ENCODE measurements at regions not wholly inside any gene's neighbourhood (a gene's known extent, or its start where the extent isn't known, plus 50 kb on each side); places are given as distances from the start of the nearest gene placed in this dataset.

DNA sequence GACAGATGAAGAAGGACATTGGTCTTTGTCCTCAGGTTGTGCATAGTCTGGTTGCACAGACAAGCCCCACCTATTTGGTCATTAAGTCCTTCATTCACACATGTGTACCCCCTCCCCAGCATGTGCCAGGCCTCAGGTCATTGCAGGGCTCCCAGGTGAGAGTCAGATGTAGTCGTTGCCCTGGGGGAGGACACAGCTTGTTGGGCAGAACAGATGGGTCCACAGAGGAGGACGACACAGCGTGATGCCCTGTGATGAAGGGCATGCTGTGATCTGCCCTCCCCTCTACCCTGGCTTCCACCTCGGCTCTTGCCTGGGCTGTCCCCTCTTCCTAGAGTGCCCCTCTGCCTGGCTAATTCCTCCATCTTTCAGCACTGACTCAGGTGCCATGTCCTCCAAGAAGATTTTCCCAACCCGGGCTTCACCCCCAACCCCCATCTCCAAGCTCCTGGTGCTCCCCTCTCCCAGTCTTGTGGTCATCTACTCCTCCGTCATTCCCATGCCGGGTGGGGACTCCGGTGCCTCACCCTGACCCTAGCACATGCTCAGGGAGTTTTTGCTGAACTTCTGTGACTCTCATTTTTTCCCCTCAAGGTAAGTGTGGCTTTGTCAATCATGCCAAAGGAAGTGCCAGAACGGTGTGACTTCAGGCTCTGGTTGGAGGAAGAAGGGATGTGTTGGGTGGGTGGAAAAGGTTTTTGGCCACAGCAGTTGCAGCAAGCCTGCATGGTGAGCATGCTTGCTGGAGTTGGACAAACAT lies 220.5 kb downstream of the FOXD2 start:
- no peak overlapping the region for H3K9ac ChIP-seq (ENCODE audit: low read length in 3 of 3)
- intact Hi-C loops (cut with DNase I), result no loop called here
- H3K4me3 ChIP-seq (ENCODE audit: low read length in 3 of 3), result no peak overlapping the region
- no peaks in the 10 kb centered on the region for H3K9me3 ChIP-seq (ENCODE audit: control insufficient read depth in 2 of 3, insufficient read depth in 1 of 3, low read length in 3 of 3)
- DNase-seq (peak in 1 of 5 donors; percentile 28), FAIRE-seq (no peak)
- H3K4me1 ChIP-seq (ENCODE audit: control insufficient read depth in 2 of 3, insufficient read depth in 2 of 3, low read depth in 1 of 3, low read length in 3 of 3), result peaks cover 0 to 8% (median 2%) of the 10 kb centered on the region in 3 donors
- no peak overlapping the region for H3K27ac ChIP-seq (ENCODE audit: low read depth in 2 of 2, low read length in 2 of 2)
- H3K27me3 ChIP-seq (ENCODE audit: control insufficient read depth, insufficient read depth, low read length), result no peaks in the 10 kb centered on the region
- TF ChIP-seq, protein P1, sequence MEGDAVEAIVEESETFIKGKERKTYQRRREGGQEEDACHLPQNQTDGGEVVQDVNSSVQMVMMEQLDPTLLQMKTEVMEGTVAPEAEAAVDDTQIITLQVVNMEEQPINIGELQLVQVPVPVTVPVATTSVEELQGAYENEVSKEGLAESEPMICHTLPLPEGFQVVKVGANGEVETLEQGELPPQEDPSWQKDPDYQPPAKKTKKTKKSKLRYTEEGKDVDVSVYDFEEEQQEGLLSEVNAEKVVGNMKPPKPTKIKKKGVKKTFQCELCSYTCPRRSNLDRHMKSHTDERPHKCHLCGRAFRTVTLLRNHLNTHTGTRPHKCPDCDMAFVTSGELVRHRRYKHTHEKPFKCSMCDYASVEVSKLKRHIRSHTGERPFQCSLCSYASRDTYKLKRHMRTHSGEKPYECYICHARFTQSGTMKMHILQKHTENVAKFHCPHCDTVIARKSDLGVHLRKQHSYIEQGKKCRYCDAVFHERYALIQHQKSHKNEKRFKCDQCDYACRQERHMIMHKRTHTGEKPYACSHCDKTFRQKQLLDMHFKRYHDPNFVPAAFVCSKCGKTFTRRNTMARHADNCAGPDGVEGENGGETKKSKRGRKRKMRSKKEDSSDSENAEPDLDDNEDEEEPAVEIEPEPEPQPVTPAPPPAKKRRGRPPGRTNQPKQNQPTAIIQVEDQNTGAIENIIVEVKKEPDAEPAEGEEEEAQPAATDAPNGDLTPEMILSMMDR (IDR thresholded peaks at IDR 0.05; ENCODE audit: borderline replicate concordance, extremely low read depth, insufficient read depth), result no peak
- no peaks in the 10 kb centered on the region for H3K36me3 ChIP-seq (ENCODE audit: control insufficient read depth in 2 of 3, insufficient read depth in 3 of 3, low read length in 3 of 3)

DNA sequence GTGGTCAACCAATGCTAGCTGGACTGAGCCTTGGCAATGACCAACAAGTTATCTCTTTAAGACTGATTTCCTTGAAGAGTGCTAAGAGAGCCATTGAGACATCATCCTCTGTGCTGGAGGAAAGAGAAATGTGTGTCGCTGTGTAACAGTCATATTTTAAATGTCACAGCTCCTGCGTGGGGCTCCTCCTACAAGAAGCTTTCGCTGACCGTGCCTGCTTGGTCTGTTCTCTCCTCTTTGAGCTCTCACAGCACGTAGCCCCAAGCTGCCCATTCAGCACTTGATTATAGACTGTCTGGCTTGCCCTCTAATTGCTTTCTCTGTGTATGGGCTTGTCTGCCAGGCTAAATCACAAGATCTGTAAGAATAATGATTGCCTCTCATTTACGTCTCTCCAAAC lies 221.3 kb downstream of the FOXD2 start:
- Histone ChIP-seq H3K36me3 (ENCODE audit: control insufficient read depth in 2 of 3, insufficient read depth in 3 of 3, low read length in 3 of 3) (no peaks in the 10 kb centered on the region), H3K4me1 (ENCODE audit: control insufficient read depth in 2 of 3, insufficient read depth in 2 of 3, low read depth in 1 of 3, low read length in 3 of 3) (peaks cover 0 to 8% (median 2%) of the 10 kb centered on the region in 3 donors), H3K4me3 (ENCODE audit: low read length in 3 of 3) (no peak overlapping the region), H3K9ac (ENCODE audit: low read length in 3 of 3) (no peak overlapping the region), H3K9me3 (ENCODE audit: control insufficient read depth in 2 of 3, insufficient read depth in 1 of 3, low read length in 3 of 3) (no peaks in the 10 kb centered on the region), H3K27ac (ENCODE audit: low read depth in 2 of 2, low read length in 2 of 2) (no peak overlapping the region), H3K27me3 (ENCODE audit: control insufficient read depth, insufficient read depth, low read length) (no peaks in the 10 kb centered on the region)
- FAIRE-seq (no peak), DNase-seq (peak in 4 of 5 donors; percentile 30 to 65 (median 46))
- intact Hi-C loops (cut with DNase I), result no loop called here
- TF ChIP-seq, protein P1 (IDR thresholded peaks at IDR 0.05; ENCODE audit: borderline replicate concordance, extremely low read depth, insufficient read depth), result no peak

DNA sequence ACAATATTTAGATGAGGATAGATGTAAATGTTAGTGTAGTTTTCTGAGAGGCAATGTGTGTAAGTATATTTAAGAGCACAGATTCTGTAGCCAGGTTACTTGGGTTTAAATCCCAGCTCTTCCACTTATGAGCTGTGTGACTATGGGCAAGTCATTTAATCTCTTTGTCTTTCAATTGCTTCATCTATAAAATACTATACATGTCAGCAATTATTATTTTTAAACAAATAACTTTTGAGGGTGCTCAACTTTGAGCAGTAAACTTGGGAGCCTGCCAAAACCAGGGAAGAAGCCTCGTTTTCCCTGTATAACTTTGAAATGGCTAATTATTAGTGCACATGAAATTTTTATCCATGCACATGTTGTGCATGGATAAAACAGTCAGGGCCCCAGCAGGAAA lies 222.8 kb downstream of the FOXD2 start:
- peaks cover 0 to 8% (median 2%) of the 10 kb centered on the region in 3 donors for H3K4me1 ChIP-seq (ENCODE audit: control insufficient read depth in 2 of 3, insufficient read depth in 2 of 3, low read depth in 1 of 3, low read length in 3 of 3)
- H3K27me3 ChIP-seq (ENCODE audit: control insufficient read depth, insufficient read depth, low read length), result no peaks in the 10 kb centered on the region
- no peak overlapping the region for H3K9ac ChIP-seq (ENCODE audit: low read length in 3 of 3)
- no peak for DNase-seq
- intact Hi-C loops (cut with DNase I), result no loop called here
- no peaks in the 10 kb centered on the region for H3K9me3 ChIP-seq (ENCODE audit: control insufficient read depth in 2 of 3, insufficient read depth in 1 of 3, low read length in 3 of 3)
- TF ChIP-seq, protein P1 (IDR thresholded peaks at IDR 0.05; ENCODE audit: borderline replicate concordance, extremely low read depth, insufficient read depth), result no peak
- H3K36me3 ChIP-seq (ENCODE audit: control insufficient read depth in 2 of 3, insufficient read depth in 3 of 3, low read length in 3 of 3), result no peaks in the 10 kb centered on the region
- H3K4me3 ChIP-seq (ENCODE audit: low read length in 3 of 3), result no peak overlapping the region
- no peak overlapping the region for H3K27ac ChIP-seq (ENCODE audit: low read depth in 2 of 2, low read length in 2 of 2)
- no peak for FAIRE-seq

All from kidney (tissue), 13 donors.